ENCODE measurements at regions not wholly inside any gene's neighbourhood (a gene's known extent, or its start where the extent isn't known, plus 50 kb on each side); places are given as distances from the start of the nearest gene placed in this dataset.

- H3K27me3 ChIP-seq (ENCODE audit: control insufficient read depth, insufficient read depth, low read length): no peaks in the 10 kb centered on the region
- intact Hi-C loops (cut with DNase I): no loop called here
- no peaks in the 10 kb centered on the region for H3K4me1 ChIP-seq (ENCODE audit: control insufficient read depth in 2 of 3, insufficient read depth in 2 of 3, low read depth in 1 of 3, low read length in 3 of 3)
- H3K36me3 ChIP-seq (ENCODE audit: control insufficient read depth in 2 of 3, insufficient read depth in 3 of 3, low read length in 3 of 3): no peaks in the 10 kb centered on the region
- DNase-seq: peak in 1 of 5 donors; percentile 3
- TF ChIP-seq CTCF (IDR thresholded peaks at IDR 0.05; ENCODE audit: borderline replicate concordance, extremely low read depth, insufficient read depth): no peak
- no peak overlapping the region for H3K4me3 ChIP-seq (ENCODE audit: low read length in 3 of 3)
- no peak overlapping the region for H3K9ac ChIP-seq (ENCODE audit: low read length in 3 of 3)
- H3K27ac ChIP-seq (ENCODE audit: low read depth in 2 of 2, low read length in 2 of 2): no peak overlapping the region
- H3K9me3 ChIP-seq (ENCODE audit: control insufficient read depth in 2 of 3, insufficient read depth in 1 of 3, low read length in 3 of 3): no peaks in the 10 kb centered on the region
- no peak for FAIRE-seq
These were observed 203.1 kb upstream of the PPFIA2 start for GRCh38 chr12:81962126-81962856.

GRCh38 chr12:81958406-81958805 lies 199.3 kb upstream of the PPFIA2 start:
- Histone ChIP-seq H3K9ac (ENCODE audit: low read length in 3 of 3) (no peak overlapping the region), H3K4me3 (ENCODE audit: low read length in 3 of 3) (no peak overlapping the region), H3K27me3 (ENCODE audit: control insufficient read depth, insufficient read depth, low read length) (no peaks in the 10 kb centered on the region), H3K27ac (ENCODE audit: low read depth in 2 of 2, low read length in 2 of 2) (no peak overlapping the region), H3K36me3 (ENCODE audit: control insufficient read depth in 2 of 3, insufficient read depth in 3 of 3, low read length in 3 of 3) (no peaks in the 10 kb centered on the region), H3K9me3 (ENCODE audit: control insufficient read depth in 2 of 3, insufficient read depth in 1 of 3, low read length in 3 of 3) (no peaks in the 10 kb centered on the region), H3K4me1 (ENCODE audit: control insufficient read depth in 2 of 3, insufficient read depth in 2 of 3, low read depth in 1 of 3, low read length in 3 of 3) (no peaks in the 10 kb centered on the region)
- FAIRE-seq (no peak), DNase-seq (no peak)
- TF ChIP-seq CTCF (IDR thresholded peaks at IDR 0.05; ENCODE audit: borderline replicate concordance, extremely low read depth, insufficient read depth): no peak
- intact Hi-C loops (cut with DNase I): no loop called here

GRCh38 chr12:81957631-81958030 lies 198.5 kb upstream of the PPFIA2 start:
- no peaks in the 10 kb centered on the region for H3K9me3 ChIP-seq (ENCODE audit: control insufficient read depth in 2 of 3, insufficient read depth in 1 of 3, low read length in 3 of 3)
- FAIRE-seq (no peak), DNase-seq (no peak)
- no peak overlapping the region for H3K4me3 ChIP-seq (ENCODE audit: low read length in 3 of 3)
- no peaks in the 10 kb centered on the region for H3K4me1 ChIP-seq (ENCODE audit: control insufficient read depth in 2 of 3, insufficient read depth in 2 of 3, low read depth in 1 of 3, low read length in 3 of 3)
- H3K27me3 ChIP-seq (ENCODE audit: control insufficient read depth, insufficient read depth, low read length): no peaks in the 10 kb centered on the region
- intact Hi-C loops (cut with DNase I): no loop called here
- no peak for TF ChIP-seq CTCF (IDR thresholded peaks at IDR 0.05; ENCODE audit: borderline replicate concordance, extremely low read depth, insufficient read depth)
- H3K9ac ChIP-seq (ENCODE audit: low read length in 3 of 3): no peak overlapping the region
- H3K27ac ChIP-seq (ENCODE audit: low read depth in 2 of 2, low read length in 2 of 2): no peak overlapping the region
- no peaks in the 10 kb centered on the region for H3K36me3 ChIP-seq (ENCODE audit: control insufficient read depth in 2 of 3, insufficient read depth in 3 of 3, low read length in 3 of 3)

- FAIRE-seq: no peak
- intact Hi-C loops (cut with DNase I): no loop called here
These were observed 197.3 kb upstream of the PPFIA2 start for GRCh38 chr12:81956468-81956860.

More at GRCh38 chr12:81956468-81956860, 197.3 kb upstream of the PPFIA2 start:
- Histone ChIP-seq H3K9me3 (ENCODE audit: control insufficient read depth in 2 of 3, insufficient read depth in 1 of 3, low read length in 3 of 3) (no peaks in the 10 kb centered on the region), H3K27ac (ENCODE audit: low read depth in 2 of 2, low read length in 2 of 2) (no peak overlapping the region), H3K4me3 (ENCODE audit: low read length in 3 of 3) (no peak overlapping the region), H3K4me1 (ENCODE audit: control insufficient read depth in 2 of 3, insufficient read depth in 2 of 3, low read depth in 1 of 3, low read length in 3 of 3) (no peaks in the 10 kb centered on the region), H3K27me3 (ENCODE audit: control insufficient read depth, insufficient read depth, low read length) (no peaks in the 10 kb centered on the region), H3K36me3 (ENCODE audit: control insufficient read depth in 2 of 3, insufficient read depth in 3 of 3, low read length in 3 of 3) (no peaks in the 10 kb centered on the region), H3K9ac (ENCODE audit: low read length in 3 of 3) (no peak overlapping the region)
- no peak for TF ChIP-seq CTCF (IDR thresholded peaks at IDR 0.05; ENCODE audit: borderline replicate concordance, extremely low read depth, insufficient read depth)
- DNase-seq: no peak
